ENCODE measurements at regions not wholly inside any gene's neighbourhood (a gene's known extent, or its start where the extent isn't known, plus 50 kb on each side); places are given as distances from the start of the nearest gene placed in this dataset.
"Not testable (repeated sequence)": the region's sequence is repeated elsewhere in the genome, so short reads cannot be mapped to it uniquely, and the experiment has no call there.

GRCh38 chr2:225814554-225814953 is 415.0 kb downstream of the NYAP2 start:
- H3K27ac Mint-ChIP-seq (ENCODE audit: unreplicated experiment): no peak overlapping the region
- no peak overlapping the region for H3K4me3 Mint-ChIP-seq (ENCODE audit: unreplicated experiment)
- peaks cover 8% of the 10 kb centered on the region for H3K27me3 Mint-ChIP-seq (ENCODE audit: unreplicated experiment)
- no peaks in the 10 kb centered on the region for H3K36me3 Mint-ChIP-seq (ENCODE audit: unreplicated experiment)
- TF ChIP-seq CTCF (IDR thresholded peaks at IDR 0.05): no peak
- no peaks in the 10 kb centered on the region for H3K9me3 Mint-ChIP-seq (ENCODE audit: unreplicated experiment)
- no peaks in the 10 kb centered on the region for H3K4me1 Mint-ChIP-seq (ENCODE audit: unreplicated experiment)
- DNase-seq (ENCODE audit: extremely low spot score, unreplicated experiment): no peak

- Mint-ChIP-seq H3K27me3 (ENCODE audit: unreplicated experiment) (peaks cover under 1% of the 10 kb centered on the region), H3K36me3 (ENCODE audit: unreplicated experiment) (no peaks in the 10 kb centered on the region), H3K4me3 (ENCODE audit: unreplicated experiment) (no peak overlapping the region), H3K27ac (ENCODE audit: unreplicated experiment) (no peak overlapping the region), H3K4me1 (ENCODE audit: unreplicated experiment) (no peaks in the 10 kb centered on the region), H3K9me3 (ENCODE audit: unreplicated experiment) (no peaks in the 10 kb centered on the region)
- no peak for TF ChIP-seq CTCF (IDR thresholded peaks at IDR 0.05)
- DNase-seq (ENCODE audit: extremely low spot score, unreplicated experiment): no peak
Measured at GRCh38 chr2:225806105-225806504, 406.6 kb downstream of the NYAP2 start.

- H3K9me3 Mint-ChIP-seq (ENCODE audit: unreplicated experiment); H3K36me3 Mint-ChIP-seq (ENCODE audit: unreplicated experiment); H3K4me1 Mint-ChIP-seq (ENCODE audit: unreplicated experiment); H3K27ac Mint-ChIP-seq (ENCODE audit: unreplicated experiment); DNase-seq (ENCODE audit: extremely low spot score, unreplicated experiment); H3K4me3 Mint-ChIP-seq (ENCODE audit: unreplicated experiment); H3K27me3 Mint-ChIP-seq (ENCODE audit: unreplicated experiment): not testable (repeated sequence)
Measured at GRCh38 chr2:225802076-225802475, 402.6 kb downstream of the NYAP2 start.

GRCh38 chr2:225797394-225797793 is 397.9 kb downstream of the NYAP2 start:
- Mint-ChIP-seq H3K4me3 (ENCODE audit: unreplicated experiment) (no peak overlapping the region), H3K9me3 (ENCODE audit: unreplicated experiment) (no peaks in the 10 kb centered on the region), H3K27ac (ENCODE audit: unreplicated experiment) (no peak overlapping the region), H3K27me3 (ENCODE audit: unreplicated experiment) (peaks cover 3% of the 10 kb centered on the region), H3K36me3 (ENCODE audit: unreplicated experiment) (no peaks in the 10 kb centered on the region), H3K4me1 (ENCODE audit: unreplicated experiment) (no peaks in the 10 kb centered on the region)
- no peak for TF ChIP-seq CTCF (IDR thresholded peaks at IDR 0.05)
- no peak for DNase-seq (ENCODE audit: extremely low spot score, unreplicated experiment)

- H3K27ac Mint-ChIP-seq (ENCODE audit: unreplicated experiment): no peak overlapping the region
- no peaks in the 10 kb centered on the region for H3K9me3 Mint-ChIP-seq (ENCODE audit: unreplicated experiment)
- TF ChIP-seq CTCF (IDR thresholded peaks at IDR 0.05): no peak
- DNase-seq (ENCODE audit: extremely low spot score, unreplicated experiment): no peak
- H3K27me3 Mint-ChIP-seq (ENCODE audit: unreplicated experiment): peaks cover 7% of the 10 kb centered on the region
- no peaks in the 10 kb centered on the region for H3K4me1 Mint-ChIP-seq (ENCODE audit: unreplicated experiment)
- H3K36me3 Mint-ChIP-seq (ENCODE audit: unreplicated experiment): no peaks in the 10 kb centered on the region
- no peak overlapping the region for H3K4me3 Mint-ChIP-seq (ENCODE audit: unreplicated experiment)
Measured at GRCh38 chr2:225794652-225795400, 395.3 kb downstream of the NYAP2 start.

Data from osteocyte (in vitro differentiated cells).